Endothelial cell of umbilical vein (primary cell): ENCODE measurements at regions not wholly inside any gene's neighbourhood (a gene's known extent, or its start where the extent isn't known, plus 50 kb on each side); places are given as distances from the start of the nearest gene placed in this dataset.

Source experiments
- BruUV-seq: library from RNA; stranded (reverse); fragments of 400-500 nt; replicated peaks from 2 replicates; lab custom pipeline; 2021; lab: Mats Ljungman, UMichigan
- CTCF ChIA-PET: fragments of 300-600, 350-600 bp; sonication (Branson Sonifier 250); formaldehyde crosslinking; loops from one replicate; lab custom pipeline; 2021; ENCODE audit warnings: antibody characterized with exemption, inconsistent platforms; lab: Charles Lee
- POLR2A ChIA-PET: fragments of 300-600, 350-600 bp; sonication (Branson Sonifier 250); formaldehyde crosslinking; loops from one replicate; lab custom pipeline; 2021; ENCODE audit warnings: antibody characterized with exemption, inconsistent platforms; lab: Charles Lee
- DNase-seq: peaks from one replicate; pipeline ENCODE4 v3.0.0-alpha.2; 2011; ENCODE audit warnings: low read depth, low spot score
- FAIRE-seq: peaks from 2 replicates; lab custom pipeline; 2011; peaks lifted over from hg19 to GRCh38; lab: Jason Lieb, UNC
- H2AFZ ChIP-seq: 2 replicates; pipeline ENCODE4 v1.6.0; 2012; ENCODE audit warnings: low read depth, low read length, control low read depth, inconsistent platforms
- H3K27ac ChIP-seq: 2 replicates; pipeline ENCODE4 v1.5.1; 2011; ENCODE audit warnings: low read depth, mild to moderate bottlenecking, control low read depth, low read length, moderate library complexity; ENCODE audit not compliant: insufficient read depth
- H3K27me3 ChIP-seq, 2 experiments: 2 replicates each; pipeline versions ENCODE4 v1.6.0 to v1.6.1; 2011; ENCODE audit warnings: low read length in 2 of 2, mixed read lengths in 1 of 2; ENCODE audit not compliant: control insufficient read depth in 2 of 2, insufficient read depth in 2 of 2
- H3K36me3 ChIP-seq, 2 experiments: 2 replicates in 1 of 2; 3 replicates in 1 of 2; pipeline ENCODE4 v1.5.1; 2011; ENCODE audit warnings: low read length in 2 of 2, mild to moderate bottlenecking in 1 of 2, moderate library complexity in 1 of 2; ENCODE audit not compliant: control insufficient read depth in 2 of 2, insufficient read depth in 2 of 2; ENCODE audit errors: extremely low read depth in 1 of 2
- H3K4me1 ChIP-seq: 3 replicates; pipeline ENCODE4 v1.5.1; 2011; ENCODE audit warnings: mild to moderate bottlenecking, low read length; ENCODE audit not compliant: control insufficient read depth, insufficient read depth; ENCODE audit errors: extremely low read depth
- H3K4me2 ChIP-seq: 2 replicates; pipeline ENCODE4 v1.6.1; 2011; ENCODE audit warnings: low read length, control low read depth, mixed read lengths; ENCODE audit not compliant: insufficient read depth
- H3K4me3 ChIP-seq, 3 experiments: fragments of 200-600 bp in 1 of 3; sonication (generic), shearing (Covaris generic) in 1 of 3; replicated peaks in 1 of 3; 2 replicates each; pipeline ENCODE4 v1.5.1; 2011 to 2016; ENCODE audit warnings: control low read depth in 3 of 3, low read length in 3 of 3, mild to moderate bottlenecking in 2 of 3, inconsistent platforms in 1 of 3, low read depth in 1 of 3, moderate library complexity in 1 of 3; ENCODE audit not compliant: insufficient read depth in 1 of 3
- H3K79me2 ChIP-seq: 2 replicates; pipeline ENCODE4 v1.6.0; 2012; ENCODE audit warnings: low read length, inconsistent platforms; ENCODE audit not compliant: control insufficient read depth, insufficient read depth
- H3K9ac ChIP-seq: replicated peaks from 2 replicates; pipeline ENCODE3; 2011; ENCODE audit warnings: low read length, control low read depth; ENCODE audit not compliant: insufficient read depth; ENCODE audit errors: extremely low read depth
- H3K9me1 ChIP-seq: replicated peaks from 3 replicates; pipeline ENCODE4 v1.6.0; 2011; ENCODE audit warnings: mild to moderate bottlenecking, low read length; ENCODE audit not compliant: control insufficient read depth, insufficient read depth; ENCODE audit errors: extremely low read depth
- H3K9me3 ChIP-seq: replicated peaks from 2 replicates; pipeline ENCODE4 v1.5.1; 2012; ENCODE audit warnings: low read length, inconsistent platforms; ENCODE audit not compliant: control insufficient read depth, insufficient read depth
- H4K20me1 ChIP-seq: replicated peaks from 2 replicates; pipeline ENCODE3; 2011; ENCODE audit warnings: mild to moderate bottlenecking, low read length; ENCODE audit not compliant: control insufficient read depth, insufficient read depth; ENCODE audit errors: extremely low read depth
- CTCF ChIP-seq, 2 donors: IDR thresholded peaks; 1 replicate in 1 of 2; 2 replicates in 1 of 2; pipeline ENCODE4 v1.5.1; 2011; ENCODE audit warnings: low read length in 2 of 2, mild to moderate bottlenecking in 2 of 2, moderate library complexity in 2 of 2, control low read depth in 1 of 2, inconsistent platforms in 1 of 2, low read depth in 1 of 2; ENCODE audit not compliant: insufficient read depth in 1 of 2; ENCODE audit errors: extremely low read depth in 1 of 2
- EZH2 ChIP-seq: IDR thresholded peaks from 2 replicates; pipeline ENCODE4 v1.6.1; 2012; ENCODE audit warnings: borderline replicate concordance, low read depth, mild to moderate bottlenecking, moderate library complexity, low read length, inconsistent platforms; ENCODE audit not compliant: severe bottlenecking
- FOS ChIP-seq: IDR thresholded peaks from 2 replicates; pipeline ENCODE4 v1.6.1; 2011; ENCODE audit warnings: mild to moderate bottlenecking, low read length, moderate library complexity, borderline replicate concordance; ENCODE audit not compliant: insufficient read depth
- GATA2 ChIP-seq: IDR thresholded peaks from 2 replicates; pipeline ENCODE4 v1.7.0; 2011; ENCODE audit warnings: low read depth, mild to moderate bottlenecking, moderate library complexity, mixed read lengths, low read length; ENCODE audit not compliant: insufficient read length, insufficient read depth
- JUN ChIP-seq: IDR thresholded peaks from 2 replicates; pipeline ENCODE4 v1.6.1; 2011; ENCODE audit warnings: borderline replicate concordance, low read depth; ENCODE audit not compliant: insufficient read length, insufficient read depth
- MAX ChIP-seq: IDR thresholded peaks from 2 replicates; pipeline ENCODE4 v1.6.1; 2011; ENCODE audit not compliant: insufficient read depth, insufficient read length
- MYC ChIP-seq: IDR thresholded peaks from one replicate; pipeline ENCODE4 v1.6.1; 2011; ENCODE audit warnings: mild to moderate bottlenecking, low read depth, low read length
- POLR2A ChIP-seq: IDR thresholded peaks from 2 replicates; pipeline ENCODE4 v1.6.1; 2012; ENCODE audit warnings: low read depth, mild to moderate bottlenecking, control low read depth, low read length
- POLR2AphosphoS5 ChIP-seq: IDR thresholded peaks from 2 replicates; pipeline ENCODE4 v1.6.1; 2012; ENCODE audit warnings: low read depth, mild to moderate bottlenecking, control low read depth, low read length, moderate library complexity; ENCODE audit not compliant: insufficient read depth
- dilution Hi-C: fragments of 300-500 bp; cut with MboI; formaldehyde crosslinking; loops from one replicate; pipeline ENCODE4 v1.15.0; 2019; ENCODE audit warnings: low sequenced_read_pairs; ENCODE audit not compliant: extremely low pct_ligation_motif_present
- intact Hi-C: fragments of 100-400 bp; cut with micrococcal nuclease; formaldehyde crosslinking; loops from one replicate; pipeline ENCODE4 v1.10.0; 2022

GRCh38 chr2:220899492-220899891 lies 672.6 kb downstream of the EPHA4 start:
- no peak overlapping the region for H2AFZ ChIP-seq
- no peak for TF ChIP-seq POLR2A
- no peak for TF ChIP-seq JUN
- no peak for TF ChIP-seq GATA2
- TF ChIP-seq MAX = no peak
- TF ChIP-seq FOS = no peak
- TF ChIP-seq MYC = no peak
- no peak for TF ChIP-seq POLR2AphosphoS5
- no peak for TF ChIP-seq EZH2
- no peak for TF ChIP-seq CTCF (IDR thresholded peaks at IDR 0.05; ENCODE audit: extremely low read depth in 1 of 2, insufficient read depth in 1 of 2, low read depth in 1 of 2, low read length in 2 of 2)
- FAIRE-seq (no peak), DNase-seq (no peak)
- H3K36me3 ChIP-seq = no peaks in the 10 kb centered on the region
- POLR2A ChIA-PET = no interaction called here
- H3K9ac ChIP-seq = no peak overlapping the region
- H3K27ac ChIP-seq = no peak overlapping the region
- no TSS peak for BruUV-seq
- H3K79me2 ChIP-seq = no peaks in the 10 kb centered on the region
- no peaks in the 10 kb centered on the region for H3K9me3 ChIP-seq
- CTCF ChIA-PET = no interaction called here
- H3K4me2 ChIP-seq = no peak overlapping the region
- H4K20me1 ChIP-seq = no peaks in the 10 kb centered on the region
- intact Hi-C loops = no loop called here
- dilution Hi-C loops = no loop called here
- H3K9me1 ChIP-seq = no peaks in the 10 kb centered on the region
- H3K4me3 ChIP-seq = no peak overlapping the region
- H3K4me1 ChIP-seq = no peaks in the 10 kb centered on the region
- no peaks in the 10 kb centered on the region for H3K27me3 ChIP-seq
